Left lobe of liver (tissue), 2 donors: ENCODE measurements at regions not wholly inside any gene's neighbourhood (a gene's known extent, or its start where the extent isn't known, plus 50 kb on each side); places are given as distances from the start of the nearest gene placed in this dataset.

Source experiments
- ATAC-seq: fragments of 200-7000 bp; cut with Tn5 transposase; one replicate; pipeline ENCODE4 v1.9.1; 2020; ENCODE audit warnings: mild to moderate bottlenecking, moderate library complexity
- DNase-seq: peaks from one replicate; pipeline ENCODE4 v3.0.0-alpha.2; 2020; ENCODE audit warnings: low spot score
- donor health status: DM: no; HTN: no; CAD: no; lungs with moderate emphysema.
- donor health status: DM: no; HTN: yes; CAD: no.

DNA sequence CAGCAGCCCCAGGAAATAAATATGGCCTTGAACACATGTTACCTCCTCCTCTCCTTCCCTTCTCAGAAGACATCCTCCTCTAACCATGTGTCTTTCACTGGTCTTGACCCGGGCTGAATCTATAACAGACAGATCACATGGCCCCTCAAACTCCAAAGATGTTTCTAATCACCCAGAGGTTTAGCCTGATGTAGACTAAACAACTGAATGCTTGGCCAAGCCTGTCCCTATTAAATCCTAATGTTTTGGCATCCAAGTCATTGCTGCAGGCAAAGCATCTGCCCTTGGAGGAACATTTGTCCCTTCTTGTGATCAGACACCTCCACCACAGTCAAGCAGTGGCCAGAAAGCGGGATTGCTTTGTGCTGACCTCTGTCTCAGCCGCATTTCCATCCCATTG is 65.5 kb downstream of the ANKRD60 start:
- ATAC-seq: no peak
- no peak for DNase-seq

GRCh38 chr20:58161192-58161591 is 67.3 kb downstream of the ANKRD60 start:
- ATAC-seq: no peak

DNA sequence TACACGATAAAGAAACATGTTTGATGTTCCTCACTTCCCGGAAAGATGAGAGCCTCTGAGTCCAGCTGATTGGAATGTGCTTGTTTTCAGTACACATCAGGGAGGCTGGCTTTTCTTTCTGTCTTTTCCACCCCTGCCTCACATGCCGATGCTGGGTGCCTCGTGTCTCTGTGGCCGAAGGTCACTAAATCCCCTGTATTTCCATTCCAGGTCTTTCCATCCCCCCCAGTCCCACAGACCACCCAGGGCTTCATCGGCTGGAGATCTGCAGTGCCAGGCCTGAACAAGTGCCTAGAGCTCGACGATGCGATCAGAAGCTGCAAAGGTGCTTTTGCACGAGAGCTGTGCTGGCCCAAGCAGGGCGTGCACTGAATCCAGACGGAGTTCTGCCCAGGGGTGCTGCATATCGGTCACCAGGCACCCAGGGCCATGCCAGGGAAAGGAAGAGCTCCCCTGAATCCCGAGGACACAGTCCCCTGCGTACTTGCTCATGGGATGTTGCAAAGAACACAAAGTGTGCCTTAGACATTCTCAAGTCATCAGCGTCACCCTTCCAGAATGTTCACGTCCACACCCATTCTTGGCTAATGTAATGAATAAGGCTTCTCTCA is 67.9 kb downstream of the ANKRD60 start:
- ATAC-seq (no peak), DNase-seq (no peak)

More at GRCh38 chr20:58161192-58161591, 67.3 kb downstream of the ANKRD60 start:
- no peak for DNase-seq

DNA sequence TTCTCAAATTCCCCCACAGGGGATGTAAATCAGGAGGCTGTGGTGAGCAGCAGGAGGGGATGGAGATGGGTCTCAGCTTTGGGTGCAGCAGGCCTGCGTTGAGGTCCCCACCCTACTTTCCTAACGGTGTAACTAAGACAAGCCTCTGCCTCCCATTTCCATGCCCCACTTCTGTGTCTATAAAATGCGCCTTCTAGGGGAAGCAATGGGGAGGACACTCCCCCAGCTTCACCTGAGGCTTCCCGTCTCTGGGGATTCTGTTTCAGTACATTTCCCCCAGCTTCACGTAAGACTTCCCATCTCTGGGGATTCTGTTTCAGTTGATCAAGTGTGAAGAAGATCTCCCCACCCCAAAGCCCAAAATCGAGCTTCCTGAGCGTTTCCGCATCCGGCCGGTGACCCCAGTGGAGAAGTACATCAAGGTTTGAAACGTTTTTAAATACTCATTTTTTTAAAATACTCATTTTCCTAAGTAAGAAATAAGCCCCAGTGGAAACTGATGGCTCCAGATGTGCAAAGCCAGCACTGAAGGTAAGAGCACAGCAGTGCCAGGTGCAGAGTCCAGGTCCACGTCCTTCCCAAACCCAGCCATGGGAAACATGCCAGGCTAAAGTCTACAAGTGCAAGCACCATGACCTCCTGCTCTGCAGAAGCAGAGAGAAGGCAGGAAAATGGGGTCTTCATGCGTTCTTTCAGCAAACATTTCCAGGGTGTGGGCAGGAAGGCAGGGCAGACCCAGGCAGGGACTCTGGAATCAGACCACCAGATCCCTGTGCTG is 73.1 kb downstream of the ANKRD60 start:
- ATAC-seq (peak; percentile 70), DNase-seq (no peak)

DNA sequence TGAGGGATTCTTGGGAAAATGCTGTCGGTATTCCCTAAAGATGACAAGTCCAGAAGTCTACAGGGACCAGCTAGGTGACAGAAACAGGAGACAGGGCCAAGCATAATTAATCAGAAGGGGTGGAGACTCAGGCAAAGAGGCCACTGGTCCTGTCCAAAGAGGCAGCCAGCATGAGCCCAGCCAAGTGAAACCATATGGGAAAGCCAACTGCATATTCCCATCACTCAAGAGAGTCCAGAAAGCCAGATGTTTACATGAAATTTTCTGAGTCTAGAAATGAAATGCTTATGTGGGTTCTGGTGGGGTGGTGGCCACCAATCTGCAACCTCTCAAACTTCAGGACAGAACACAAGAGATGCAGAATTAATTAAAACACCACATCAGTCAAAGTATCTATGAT is 74.3 kb downstream of the ANKRD60 start:
- DNase-seq: no peak
- ATAC-seq: no peak

DNA sequence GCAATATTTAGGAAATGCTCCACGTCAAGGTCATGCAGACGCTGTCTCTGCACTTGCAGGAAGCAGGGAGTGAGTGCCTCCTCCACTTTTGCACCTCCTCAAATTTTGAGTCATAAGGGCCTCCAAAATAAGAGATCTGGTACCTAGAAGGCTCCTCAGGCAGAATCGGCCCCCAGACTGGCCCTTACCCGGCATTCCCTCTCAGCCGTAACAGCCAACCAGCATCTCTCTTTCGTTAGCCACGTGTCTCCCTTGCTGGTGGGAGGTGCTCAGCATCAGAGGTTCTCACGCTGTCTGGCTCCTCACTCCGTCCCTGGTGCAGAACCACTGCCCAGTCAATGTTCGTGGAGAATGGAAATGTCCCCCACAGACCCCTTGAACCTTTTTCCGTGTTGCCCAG is 75.3 kb downstream of the ANKRD60 start:
- ATAC-seq (no peak), DNase-seq (no peak)

- ATAC-seq (no peak), DNase-seq (no peak)
Measured at GRCh38 chr20:58150772-58151171, 77.7 kb downstream of the ANKRD60 start.

- ATAC-seq (no peak), DNase-seq (no peak)
Measured at GRCh38 chr20:58149437-58150091, 78.9 kb downstream of the ANKRD60 start.

DNA sequence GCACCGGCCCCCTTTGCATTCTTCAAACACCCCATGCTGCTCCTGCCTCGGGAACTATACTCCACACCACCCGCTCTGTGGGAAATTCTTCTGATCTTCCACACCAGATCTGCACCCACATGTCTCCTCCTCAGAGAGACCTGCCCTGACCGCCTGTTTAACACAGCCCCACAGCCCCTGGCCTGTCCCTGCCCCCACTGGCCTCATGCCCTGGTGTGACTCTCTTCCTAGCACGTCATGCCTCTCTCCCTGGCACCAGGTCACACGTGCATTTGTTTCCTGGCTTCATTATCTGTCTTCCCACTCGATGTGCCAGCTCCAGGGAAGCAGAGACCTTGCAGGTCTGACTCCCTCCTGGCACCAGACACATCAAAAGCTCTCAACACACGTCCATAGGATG is 79.6 kb downstream of the ANKRD60 start:
- ATAC-seq (no peak), DNase-seq (no peak)

DNA sequence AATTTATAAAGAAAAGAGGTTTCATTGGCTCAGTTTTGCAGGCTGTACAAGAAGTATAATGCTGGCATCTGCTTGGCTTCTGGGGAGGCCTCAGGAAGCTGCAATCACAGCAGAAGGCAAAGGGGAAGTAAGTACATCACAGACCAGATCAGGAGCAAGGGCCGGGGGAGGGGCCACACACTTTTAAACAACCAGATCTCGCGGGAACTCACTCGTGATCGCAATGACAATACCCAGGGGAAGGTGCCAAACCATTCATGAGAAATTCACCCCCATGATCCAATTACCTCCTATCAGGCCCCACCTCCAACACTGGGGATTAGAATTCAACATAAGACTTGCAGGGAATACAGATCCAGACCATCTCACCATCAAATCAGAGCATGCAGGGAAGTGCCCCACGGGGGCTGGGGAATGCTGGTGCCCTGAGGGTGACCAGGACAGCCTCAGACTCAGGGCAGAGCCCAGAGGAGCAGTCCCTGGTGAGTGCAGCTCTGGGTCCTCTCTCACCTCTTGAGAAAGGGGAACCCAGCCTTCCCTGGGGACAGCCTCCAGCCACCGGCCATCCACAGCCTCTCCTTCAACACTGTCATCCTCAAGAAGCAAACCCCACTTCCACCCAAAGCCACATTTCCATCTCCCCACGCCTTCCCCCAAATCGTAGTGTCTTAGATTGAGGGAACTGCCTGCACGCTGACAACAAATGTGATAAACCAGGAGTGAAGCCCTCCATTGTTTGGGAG is 80.7 kb downstream of the ANKRD60 start:
- DNase-seq: no peak
- ATAC-seq: no peak

GRCh38 chr20:58146746-58147140 is 81.7 kb downstream of the ANKRD60 start:
- no peak for ATAC-seq
- no peak for DNase-seq

- no peak for ATAC-seq
- no peak for DNase-seq
Measured at GRCh38 chr20:58146081-58146745, 82.2 kb downstream of the ANKRD60 start.

- DNase-seq (no peak), ATAC-seq (no peak)
Measured at GRCh38 chr20:58145506-58146080, 82.9 kb downstream of the ANKRD60 start.

- DNase-seq (no peak), ATAC-seq (no peak)
Measured at GRCh38 chr20:58144096-58144495, 84.4 kb downstream of the ANKRD60 start.

- no peak for ATAC-seq
- peak; percentile 21 for DNase-seq
Measured at GRCh38 chr20:58143531-58143930, 84.9 kb downstream of the ANKRD60 start.

DNA sequence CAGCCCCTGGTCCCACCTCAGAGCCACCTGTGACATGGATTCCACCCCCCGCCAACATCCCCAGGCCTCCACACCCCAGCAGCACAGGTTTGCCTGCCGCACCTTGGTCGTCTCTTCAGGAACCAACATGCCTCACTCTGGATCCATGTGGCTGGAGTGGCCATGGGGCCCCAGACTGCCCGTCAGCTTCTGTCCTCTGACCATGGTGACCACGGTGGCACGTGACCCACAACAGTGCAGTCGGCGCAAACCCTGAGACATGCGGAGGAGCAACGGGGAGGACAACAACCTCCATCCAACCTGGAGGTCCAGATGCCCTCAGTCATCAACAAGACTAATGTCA is 85.6 kb downstream of the ANKRD60 start:
- no peak for ATAC-seq
- no peak for DNase-seq

DNA sequence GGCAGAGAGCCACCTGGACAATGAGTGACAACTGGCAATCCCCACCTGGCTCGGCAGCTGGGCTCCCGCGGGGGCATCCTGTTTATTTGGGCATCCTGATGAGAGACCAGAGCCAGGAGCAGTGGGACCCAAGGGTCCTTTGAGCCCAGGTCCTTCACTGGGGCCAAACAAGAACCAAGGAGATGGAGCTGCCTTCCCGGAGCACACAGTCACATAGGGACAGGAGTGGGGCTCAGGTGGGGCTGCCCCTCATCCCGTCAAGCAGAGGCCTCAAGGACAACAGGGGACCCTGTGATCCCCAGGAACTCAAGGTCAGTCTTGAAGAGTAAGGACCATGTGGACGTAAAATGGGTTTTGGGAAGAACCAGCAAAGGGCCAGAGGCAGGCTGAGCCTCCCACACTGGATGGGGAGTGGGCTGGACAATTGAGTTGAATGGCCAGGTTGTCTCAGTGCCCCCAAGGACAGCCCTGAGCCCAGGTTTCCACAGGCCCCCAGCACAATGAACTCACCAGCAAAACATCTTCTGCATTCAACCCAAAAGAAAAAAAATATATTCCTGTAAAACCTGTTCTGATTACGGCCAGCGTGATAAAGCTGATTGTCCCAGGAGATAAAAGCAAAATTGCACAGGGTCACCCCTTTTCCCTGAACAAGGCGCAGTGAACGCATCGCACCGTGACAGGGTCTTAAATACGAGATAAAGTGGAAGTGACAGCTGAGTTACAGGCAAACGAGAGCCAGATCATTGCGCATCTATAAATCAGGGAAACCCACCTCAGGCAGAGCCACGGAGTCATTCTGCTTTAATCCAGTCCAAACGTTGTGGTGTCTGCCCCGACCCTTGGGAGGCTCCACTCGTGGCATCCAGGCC is 86.2 kb downstream of the ANKRD60 start:
- no peak for DNase-seq
- no peak for ATAC-seq

GRCh38 chr20:58141496-58141895 is 87.0 kb downstream of the ANKRD60 start:
- DNase-seq: no peak
- ATAC-seq: no peak

- no peak for DNase-seq
- ATAC-seq: no peak
Measured at GRCh38 chr20:58140787-58141425, 87.5 kb downstream of the ANKRD60 start.
